ENCODE measurements at regions not wholly inside any gene's neighbourhood (a gene's known extent, or its start where the extent isn't known, plus 50 kb on each side); places are given as distances from the start of the nearest gene placed in this dataset.

GRCh38 chr18:46295416-46295815 is 191.2 kb downstream of the HAUS1 start:
- no peak for DNase-seq (ENCODE audit: low spot score)
- no peak for ATAC-seq (ENCODE audit: insufficient number of reproducible peaks, low FRiP score, low read depth)
- no peaks in the 10 kb centered on the region for H3K36me3 ChIP-seq
- H3K9me3 ChIP-seq: no peaks in the 10 kb centered on the region
- H3K27ac ChIP-seq: no peak overlapping the region
- H3K27me3 ChIP-seq (replicated peaks; ENCODE audit: insufficient read depth): no peaks in the 10 kb centered on the region
- H3K4me3 ChIP-seq: no peak overlapping the region
- no peaks in the 10 kb centered on the region for H3K4me1 ChIP-seq (ENCODE audit: control insufficient read depth in 1 of 2, low read depth in 2 of 2)
- TF ChIP-seq, protein P1, sequence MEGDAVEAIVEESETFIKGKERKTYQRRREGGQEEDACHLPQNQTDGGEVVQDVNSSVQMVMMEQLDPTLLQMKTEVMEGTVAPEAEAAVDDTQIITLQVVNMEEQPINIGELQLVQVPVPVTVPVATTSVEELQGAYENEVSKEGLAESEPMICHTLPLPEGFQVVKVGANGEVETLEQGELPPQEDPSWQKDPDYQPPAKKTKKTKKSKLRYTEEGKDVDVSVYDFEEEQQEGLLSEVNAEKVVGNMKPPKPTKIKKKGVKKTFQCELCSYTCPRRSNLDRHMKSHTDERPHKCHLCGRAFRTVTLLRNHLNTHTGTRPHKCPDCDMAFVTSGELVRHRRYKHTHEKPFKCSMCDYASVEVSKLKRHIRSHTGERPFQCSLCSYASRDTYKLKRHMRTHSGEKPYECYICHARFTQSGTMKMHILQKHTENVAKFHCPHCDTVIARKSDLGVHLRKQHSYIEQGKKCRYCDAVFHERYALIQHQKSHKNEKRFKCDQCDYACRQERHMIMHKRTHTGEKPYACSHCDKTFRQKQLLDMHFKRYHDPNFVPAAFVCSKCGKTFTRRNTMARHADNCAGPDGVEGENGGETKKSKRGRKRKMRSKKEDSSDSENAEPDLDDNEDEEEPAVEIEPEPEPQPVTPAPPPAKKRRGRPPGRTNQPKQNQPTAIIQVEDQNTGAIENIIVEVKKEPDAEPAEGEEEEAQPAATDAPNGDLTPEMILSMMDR (IDR thresholded peaks at IDR 0.05): no peak

DNA sequence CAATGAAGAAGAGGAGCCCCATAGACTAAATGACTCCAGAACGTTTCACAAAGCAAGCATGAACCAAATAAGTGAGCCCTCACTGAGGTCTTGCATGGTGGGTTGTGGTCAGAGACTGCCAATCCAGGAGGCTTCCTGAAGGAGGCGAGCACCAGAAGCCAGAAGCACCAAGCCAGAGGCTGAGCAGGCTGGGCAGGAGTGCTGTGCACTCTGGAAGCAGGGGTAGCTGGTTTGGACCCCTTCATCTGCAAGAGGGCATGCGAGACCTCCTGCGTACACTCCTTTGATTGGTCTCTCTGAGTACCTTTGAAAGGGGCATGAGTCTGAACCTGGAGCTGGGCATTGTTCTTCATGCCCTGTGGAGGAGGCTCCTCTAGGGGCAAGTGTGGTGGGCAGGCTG is 192.5 kb downstream of the HAUS1 start:
- H3K27me3 ChIP-seq (replicated peaks; ENCODE audit: insufficient read depth): no peaks in the 10 kb centered on the region
- no peak for ATAC-seq (ENCODE audit: insufficient number of reproducible peaks, low FRiP score, low read depth)
- no peak for DNase-seq (ENCODE audit: low spot score)
- H3K4me3 ChIP-seq: no peak overlapping the region
- TF ChIP-seq, protein P1 (IDR thresholded peaks at IDR 0.05): no peak
- H3K4me1 ChIP-seq (ENCODE audit: control insufficient read depth in 1 of 2, low read depth in 2 of 2): no peaks in the 10 kb centered on the region
- H3K9me3 ChIP-seq: no peaks in the 10 kb centered on the region
- no peaks in the 10 kb centered on the region for H3K36me3 ChIP-seq
- H3K27ac ChIP-seq: no peak overlapping the region

GRCh38 chr18:46297124-46297523 is 192.9 kb downstream of the HAUS1 start:
- Histone ChIP-seq H3K4me1 (ENCODE audit: control insufficient read depth in 1 of 2, low read depth in 2 of 2) (no peaks in the 10 kb centered on the region), H3K9me3 (no peaks in the 10 kb centered on the region), H3K27me3 (replicated peaks; ENCODE audit: insufficient read depth) (no peaks in the 10 kb centered on the region), H3K27ac (no peak overlapping the region), H3K36me3 (no peaks in the 10 kb centered on the region), H3K4me3 (no peak overlapping the region)
- no peak for ATAC-seq (ENCODE audit: insufficient number of reproducible peaks, low FRiP score, low read depth)
- TF ChIP-seq, protein P1 (IDR thresholded peaks at IDR 0.05): no peak
- DNase-seq (ENCODE audit: low spot score): no peak

GRCh38 chr18:46297621-46298020 is 193.4 kb downstream of the HAUS1 start:
- H3K27me3 ChIP-seq (replicated peaks; ENCODE audit: insufficient read depth): no peaks in the 10 kb centered on the region
- no peaks in the 10 kb centered on the region for H3K9me3 ChIP-seq
- DNase-seq (ENCODE audit: low spot score) (no peak), ATAC-seq (ENCODE audit: insufficient number of reproducible peaks, low FRiP score, low read depth) (no peak)
- H3K4me1 ChIP-seq (ENCODE audit: control insufficient read depth in 1 of 2, low read depth in 2 of 2): no peaks in the 10 kb centered on the region
- no peaks in the 10 kb centered on the region for H3K36me3 ChIP-seq
- H3K27ac ChIP-seq: no peak overlapping the region
- TF ChIP-seq, protein P1 (IDR thresholded peaks at IDR 0.05): no peak
- H3K4me3 ChIP-seq: no peak overlapping the region

GRCh38 chr18:46298511-46298910 is 194.3 kb downstream of the HAUS1 start:
- Histone ChIP-seq H3K4me3 (no peak overlapping the region), H3K9me3 (no peaks in the 10 kb centered on the region), H3K4me1 (ENCODE audit: control insufficient read depth in 1 of 2, low read depth in 2 of 2) (no peaks in the 10 kb centered on the region), H3K27ac (no peak overlapping the region), H3K27me3 (replicated peaks; ENCODE audit: insufficient read depth) (no peaks in the 10 kb centered on the region), H3K36me3 (no peaks in the 10 kb centered on the region)
- TF ChIP-seq, protein P1 (IDR thresholded peaks at IDR 0.05): no peak
- ATAC-seq (ENCODE audit: insufficient number of reproducible peaks, low FRiP score, low read depth): no peak
- no peak for DNase-seq (ENCODE audit: low spot score)
